WTC11 (cell line): ENCODE measurements at regions not wholly inside any gene's neighbourhood (a gene's known extent, or its start where the extent isn't known, plus 50 kb on each side); places are given as distances from the start of the nearest gene placed in this dataset.

Experiments used
- ATAC-seq: fragments of 200-7000 bp; cut with Tn5 transposase; 2 replicates; pipeline ENCODE4 v1.10.0; 2021; ENCODE audit warnings: mild to moderate bottlenecking, moderate library complexity
- CTCF ChIA-PET: fragments of 300-600 bp; sonication (Branson Sonifier 250); formaldehyde crosslinking; loops from one replicate; lab custom pipeline; 2021; ENCODE audit warnings: antibody characterized with exemption; lab: Charles Lee
- POLR2A ChIA-PET: fragments of 350-600 bp; sonication (Branson Sonifier 250); formaldehyde crosslinking; loops from one replicate; lab custom pipeline; 2021; ENCODE audit warnings: antibody characterized with exemption; lab: Charles Lee
- DNase-seq: peaks from one replicate; pipeline ENCODE4 v3.0.0; 2021; ENCODE audit warnings: low spot score
- H3K27ac Mint-ChIP-seq: 2 replicates; pipeline ENCODE4 v1.8.0; 2021; ENCODE audit warnings: mixed read lengths
- H3K27me3 Mint-ChIP-seq: 2 replicates; pipeline ENCODE4 v1.8.0; 2021; ENCODE audit warnings: low read depth, mild to moderate bottlenecking, moderate library complexity, mixed read lengths
- H3K36me3 Mint-ChIP-seq: 2 replicates; pipeline ENCODE4 v1.8.0; 2021; ENCODE audit warnings: mixed read lengths
- H3K4me1 Mint-ChIP-seq: 2 replicates; pipeline ENCODE4 v1.8.0; 2022; ENCODE audit warnings: mixed read lengths
- H3K4me3 Mint-ChIP-seq: 2 replicates; pipeline ENCODE4 v1.8.0; 2021; ENCODE audit warnings: mild to moderate bottlenecking, moderate library complexity, mixed read lengths
- H3K9me3 Mint-ChIP-seq: 2 replicates; pipeline ENCODE4 v1.8.0; 2021; ENCODE audit warnings: mixed read lengths
- ATF1 ChIP-seq: sonication (generic); formaldehyde crosslinking; IDR thresholded peaks from 2 replicates; pipeline ENCODE4 v1.8.1; 2023; ENCODE audit warnings: mild to moderate bottlenecking, moderate library complexity, missing genetic modification reagents
- CREB1 ChIP-seq: sonication (generic); formaldehyde crosslinking; IDR thresholded peaks from 2 replicates; pipeline ENCODE4 v1.8.0; 2023; ENCODE audit warnings: mild to moderate bottlenecking, missing genetic modification reagents
- CTCF ChIP-seq: fragments of 200-600 bp; IDR thresholded peaks from 2 replicates; pipeline ENCODE4 v1.8.0; 2022; ENCODE audit warnings: antibody characterized with exemption
- ELF4 ChIP-seq: sonication (generic); formaldehyde crosslinking; IDR thresholded peaks from 2 replicates; pipeline ENCODE4 v1.8.1; 2022; ENCODE audit warnings: low read depth, mild to moderate bottlenecking, moderate library complexity, missing genetic modification reagents
- EMX1 ChIP-seq: fragments of 250-450 bp; sonication (Bioruptor Pico); IDR thresholded peaks from 2 replicates; pipeline ENCODE4 v1.8.0; 2021; ENCODE audit warnings: mild to moderate bottlenecking
- FOXJ3 ChIP-seq: sonication (generic); formaldehyde crosslinking; IDR thresholded peaks from 2 replicates; pipeline ENCODE4 v1.9.0; 2021; ENCODE audit warnings: missing genetic modification reagents, mild to moderate bottlenecking, borderline replicate concordance
- JAZF1 ChIP-seq: fragments of 250-450 bp; sonication (Bioruptor Pico); IDR thresholded peaks from 2 replicates; pipeline ENCODE4 v1.9.0; 2021; ENCODE audit warnings: moderate library complexity, mild to moderate bottlenecking, inconsistent platforms
- JUN ChIP-seq: sonication (generic); formaldehyde crosslinking; IDR thresholded peaks from 2 replicates; pipeline ENCODE4 v1.8.0; 2023; ENCODE audit warnings: mild to moderate bottlenecking, missing genetic modification reagents
- MAX ChIP-seq: sonication (generic); formaldehyde crosslinking; IDR thresholded peaks from 2 replicates; pipeline ENCODE4 v1.8.0; 2022; ENCODE audit warnings: mild to moderate bottlenecking, missing genetic modification reagents
- MXD4 ChIP-seq: fragments of 250-450 bp; sonication (Bioruptor Pico); IDR thresholded peaks from 2 replicates; pipeline ENCODE4 v1.8.0; 2021; ENCODE audit warnings: mild to moderate bottlenecking, moderate library complexity, borderline replicate concordance
- NFE2L1 ChIP-seq: sonication (generic); formaldehyde crosslinking; IDR thresholded peaks from 2 replicates; pipeline ENCODE4 v1.8.1; 2023; ENCODE audit warnings: missing genetic modification reagents
- NR2C2 ChIP-seq: sonication (generic); formaldehyde crosslinking; IDR thresholded peaks from 2 replicates; pipeline ENCODE4 v1.8.0; 2022; ENCODE audit warnings: mild to moderate bottlenecking, missing genetic modification reagents
- OVOL2 ChIP-seq: fragments of 250-450 bp; sonication (Bioruptor Pico); IDR thresholded peaks from 2 replicates; pipeline ENCODE4 v1.9.0; 2021; ENCODE audit warnings: mild to moderate bottlenecking, borderline replicate concordance
- ZBTB43 ChIP-seq: sonication (generic); formaldehyde crosslinking; IDR thresholded peaks from 2 replicates; pipeline ENCODE4 v1.8.1; 2023; ENCODE audit warnings: mild to moderate bottlenecking, missing genetic modification reagents
- ZNF138 ChIP-seq: sonication (generic); formaldehyde crosslinking; conservative IDR thresholded peaks from 2 replicates; pipeline ENCODE4 v1.8.1; 2022; ENCODE audit warnings: mild to moderate bottlenecking, moderate library complexity, missing genetic modification reagents
- ZNF232 ChIP-seq: sonication (generic); formaldehyde crosslinking; IDR thresholded peaks from 2 replicates; pipeline ENCODE4 v1.8.0; 2022; ENCODE audit warnings: mild to moderate bottlenecking, missing genetic modification reagents
- ZNF416 ChIP-seq: fragments of 250-450 bp; sonication (Bioruptor Pico); IDR thresholded peaks from 2 replicates; pipeline ENCODE4 v1.9.0; 2021; ENCODE audit warnings: mild to moderate bottlenecking, inconsistent platforms
- ZSCAN18 ChIP-seq: fragments of 250-450 bp; sonication (Bioruptor Pico); IDR thresholded peaks from 2 replicates; pipeline ENCODE4 v2.1.2; 2022; ENCODE audit warnings: mild to moderate bottlenecking, moderate library complexity
- TF ChIP-seq, protein P1 (sequence below): fragments of 250-450 bp; sonication (Bioruptor Pico); IDR thresholded peaks from 2 replicates; pipeline ENCODE4 v1.9.0; 2021; ENCODE audit warnings: mild to moderate bottlenecking
- TF ChIP-seq, protein P2 (sequence below): sonication (generic); formaldehyde crosslinking; conservative IDR thresholded peaks from 2 replicates; pipeline ENCODE4 v1.8.1; 2022; ENCODE audit warnings: mild to moderate bottlenecking, missing genetic modification reagents

GRCh38 chr18:77677536-77677935 lies 427.9 kb downstream of the GALR1 start:
- DNase-seq = no peak
- no peak for TF ChIP-seq ZNF416 (CRISPR knock-in tag)
- no peak for TF ChIP-seq NR2C2
- no peak for TF ChIP-seq OVOL2 (CRISPR knock-in tag)
- no peak for TF ChIP-seq FOXJ3
- Mint-ChIP-seq H3K27me3 (peaks cover 1% of the 10 kb centered on the region; the same call in 1 of the 2 replicates), H3K4me3 (no peak overlapping the region), H3K9me3 (peaks cover 5% of the 10 kb centered on the region; the same call in 1 of the 2 replicates), H3K36me3 (0 out of 2 replicates have a peak, but pooled peaks cover 4% of the 10 kb centered on the region), H3K27ac (no peak overlapping the region), H3K4me1 (peaks cover 16% of the 10 kb centered on the region)
- ATAC-seq = no peak
- CTCF ChIA-PET = no interaction called here
- POLR2A ChIA-PET = no interaction called here

DNA sequence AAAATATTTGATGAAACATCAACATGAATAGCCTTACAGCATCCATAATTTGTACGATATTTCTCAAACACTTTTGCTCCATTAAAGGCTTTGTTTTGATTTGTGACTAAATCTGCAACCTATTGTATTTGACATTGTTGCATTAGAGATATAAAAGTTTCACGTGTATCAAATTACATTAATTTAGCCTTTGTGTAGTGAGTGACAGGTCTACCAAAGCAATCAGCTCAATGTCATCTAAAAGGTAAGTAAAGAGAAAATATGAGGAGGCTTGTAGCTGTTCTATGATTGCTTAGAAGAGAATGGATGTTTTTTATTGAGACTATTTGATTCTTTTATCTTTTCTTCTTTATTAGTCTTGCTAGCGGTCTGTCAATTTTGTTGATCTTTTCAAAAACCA lies 430.2 kb downstream of the GALR1 start:
- Mint-ChIP-seq H3K27me3 (no peaks in the 10 kb centered on the region), H3K36me3 (0 out of 2 replicates have a peak, but pooled peaks cover 4% of the 10 kb centered on the region), H3K9me3 (peaks cover 11% of the 10 kb centered on the region), H3K4me1 (peaks cover 14% of the 10 kb centered on the region), H3K4me3 (no peak overlapping the region), H3K27ac (no peak overlapping the region)
- DNase-seq = no peak
- no peak for TF ChIP-seq JUN (CRISPR knock-in tag)
- TF ChIP-seq, protein P1, sequence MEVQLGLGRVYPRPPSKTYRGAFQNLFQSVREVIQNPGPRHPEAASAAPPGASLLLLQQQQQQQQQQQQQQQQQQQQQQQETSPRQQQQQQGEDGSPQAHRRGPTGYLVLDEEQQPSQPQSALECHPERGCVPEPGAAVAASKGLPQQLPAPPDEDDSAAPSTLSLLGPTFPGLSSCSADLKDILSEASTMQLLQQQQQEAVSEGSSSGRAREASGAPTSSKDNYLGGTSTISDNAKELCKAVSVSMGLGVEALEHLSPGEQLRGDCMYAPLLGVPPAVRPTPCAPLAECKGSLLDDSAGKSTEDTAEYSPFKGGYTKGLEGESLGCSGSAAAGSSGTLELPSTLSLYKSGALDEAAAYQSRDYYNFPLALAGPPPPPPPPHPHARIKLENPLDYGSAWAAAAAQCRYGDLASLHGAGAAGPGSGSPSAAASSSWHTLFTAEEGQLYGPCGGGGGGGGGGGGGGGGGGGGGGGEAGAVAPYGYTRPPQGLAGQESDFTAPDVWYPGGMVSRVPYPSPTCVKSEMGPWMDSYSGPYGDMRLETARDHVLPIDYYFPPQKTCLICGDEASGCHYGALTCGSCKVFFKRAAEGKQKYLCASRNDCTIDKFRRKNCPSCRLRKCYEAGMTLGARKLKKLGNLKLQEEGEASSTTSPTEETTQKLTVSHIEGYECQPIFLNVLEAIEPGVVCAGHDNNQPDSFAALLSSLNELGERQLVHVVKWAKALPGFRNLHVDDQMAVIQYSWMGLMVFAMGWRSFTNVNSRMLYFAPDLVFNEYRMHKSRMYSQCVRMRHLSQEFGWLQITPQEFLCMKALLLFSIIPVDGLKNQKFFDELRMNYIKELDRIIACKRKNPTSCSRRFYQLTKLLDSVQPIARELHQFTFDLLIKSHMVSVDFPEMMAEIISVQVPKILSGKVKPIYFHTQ (CRISPR knock-in tag) = no peak
- no peak for TF ChIP-seq NFE2L1
- TF ChIP-seq ATF1 = no peak
- TF ChIP-seq, protein P2, sequence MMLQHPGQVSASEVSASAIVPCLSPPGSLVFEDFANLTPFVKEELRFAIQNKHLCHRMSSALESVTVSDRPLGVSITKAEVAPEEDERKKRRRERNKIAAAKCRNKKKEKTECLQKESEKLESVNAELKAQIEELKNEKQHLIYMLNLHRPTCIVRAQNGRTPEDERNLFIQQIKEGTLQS (CRISPR knock-in tag) = no peak
- no peak for TF ChIP-seq JAZF1 (CRISPR knock-in tag)
- TF ChIP-seq MXD4 (CRISPR knock-in tag) = no peak
- TF ChIP-seq ZBTB43 (CRISPR knock-in tag) = no peak
- TF ChIP-seq ZSCAN18 (CRISPR knock-in tag) = no peak
- TF ChIP-seq ZNF232 = no peak
- POLR2A ChIA-PET = no interaction called here
- CTCF ChIA-PET = interaction anchor here (1.1 kb wide), 1 partner anchor 29 kb away, joined by 3 read pairs; no protein-coding TSS in a partner anchor
- ATAC-seq = no peak

GRCh38 chr18:77700051-77700450 lies 450.4 kb downstream of the GALR1 start:
- POLR2A ChIA-PET = no interaction called here
- CTCF ChIA-PET = no interaction called here
- H3K36me3 Mint-ChIP-seq = no peaks in the 10 kb centered on the region
- no peak for TF ChIP-seq MAX (CRISPR knock-in tag)
- no peak for TF ChIP-seq ELF4 (CRISPR knock-in tag)
- TF ChIP-seq CTCF = no peak
- TF ChIP-seq EMX1 = no peak
- TF ChIP-seq ZNF138 (CRISPR knock-in tag) = no peak
- TF ChIP-seq CREB1 (CRISPR knock-in tag) = no peak
- ATAC-seq (no peak), DNase-seq (no peak)
- no peaks in the 10 kb centered on the region; the same call in 1 of the 2 replicates for H3K27me3 Mint-ChIP-seq
- no peak overlapping the region for H3K4me3 Mint-ChIP-seq
- H3K27ac Mint-ChIP-seq = no peak overlapping the region
- H3K9me3 Mint-ChIP-seq = no peaks in the 10 kb centered on the region
- H3K4me1 Mint-ChIP-seq = no peaks in the 10 kb centered on the region
